VCaP (cell line): ENCODE measurements at regions not wholly inside any gene's neighbourhood (a gene's known extent, or its start where the extent isn't known, plus 50 kb on each side); places are given as distances from the start of the nearest gene placed in this dataset.

Source experiments
- H3K27ac ChIP-seq: fragments of 450-650 bp; 2 replicates; pipeline ENCODE4 v1.5.1; 2017
- TF ChIP-seq, protein P1 (sequence below): fragments of 450-650 bp; conservative IDR thresholded peaks from 2 replicates; pipeline ENCODE4 v1.5.1; 2017; ENCODE audit warnings: mild to moderate bottlenecking, moderate library complexity

DNA sequence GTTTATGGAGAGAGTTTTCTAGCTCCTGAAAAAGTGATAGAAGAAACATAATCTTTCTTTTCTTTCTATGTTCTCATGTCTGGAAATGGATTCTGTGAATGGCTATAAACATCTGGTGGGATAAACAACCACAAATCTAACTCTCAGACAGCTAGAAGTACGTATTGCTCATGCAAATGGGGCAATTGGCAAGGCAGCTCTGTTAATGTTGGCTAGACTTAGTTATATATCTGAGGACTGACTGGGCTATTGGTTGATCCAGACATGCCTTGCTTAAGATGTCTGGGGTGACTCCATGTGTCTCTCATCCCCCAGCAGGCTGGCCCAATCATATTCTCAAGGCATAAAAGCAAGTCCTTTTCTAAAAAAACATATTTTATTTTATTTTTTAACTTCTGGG, 939.2 kb upstream of the NRXN1 start:
- TF ChIP-seq, protein P1, sequence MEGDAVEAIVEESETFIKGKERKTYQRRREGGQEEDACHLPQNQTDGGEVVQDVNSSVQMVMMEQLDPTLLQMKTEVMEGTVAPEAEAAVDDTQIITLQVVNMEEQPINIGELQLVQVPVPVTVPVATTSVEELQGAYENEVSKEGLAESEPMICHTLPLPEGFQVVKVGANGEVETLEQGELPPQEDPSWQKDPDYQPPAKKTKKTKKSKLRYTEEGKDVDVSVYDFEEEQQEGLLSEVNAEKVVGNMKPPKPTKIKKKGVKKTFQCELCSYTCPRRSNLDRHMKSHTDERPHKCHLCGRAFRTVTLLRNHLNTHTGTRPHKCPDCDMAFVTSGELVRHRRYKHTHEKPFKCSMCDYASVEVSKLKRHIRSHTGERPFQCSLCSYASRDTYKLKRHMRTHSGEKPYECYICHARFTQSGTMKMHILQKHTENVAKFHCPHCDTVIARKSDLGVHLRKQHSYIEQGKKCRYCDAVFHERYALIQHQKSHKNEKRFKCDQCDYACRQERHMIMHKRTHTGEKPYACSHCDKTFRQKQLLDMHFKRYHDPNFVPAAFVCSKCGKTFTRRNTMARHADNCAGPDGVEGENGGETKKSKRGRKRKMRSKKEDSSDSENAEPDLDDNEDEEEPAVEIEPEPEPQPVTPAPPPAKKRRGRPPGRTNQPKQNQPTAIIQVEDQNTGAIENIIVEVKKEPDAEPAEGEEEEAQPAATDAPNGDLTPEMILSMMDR, result no peak
- H3K27ac ChIP-seq, result no peak overlapping the region

DNA sequence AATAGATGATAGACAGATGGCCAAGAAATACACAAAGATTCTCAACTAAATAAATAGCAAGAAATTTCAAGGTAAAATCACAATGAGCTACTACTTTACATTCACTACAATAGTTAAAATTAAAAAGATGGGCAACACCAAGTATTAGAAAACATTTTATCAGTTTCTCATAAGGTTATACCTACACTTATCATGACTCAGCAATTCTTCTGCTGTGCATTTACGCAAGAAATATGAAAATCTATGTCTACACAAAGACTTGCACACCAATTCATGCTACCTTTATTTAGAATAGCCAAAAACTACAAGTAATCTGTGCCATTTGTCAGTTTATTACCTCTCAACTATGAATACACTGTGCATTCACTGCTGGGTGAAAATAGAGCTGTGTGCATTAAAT, 937.4 kb upstream of the NRXN1 start:
- H3K27ac ChIP-seq, result no peak overlapping the region
- TF ChIP-seq, protein P1, result no peak

DNA sequence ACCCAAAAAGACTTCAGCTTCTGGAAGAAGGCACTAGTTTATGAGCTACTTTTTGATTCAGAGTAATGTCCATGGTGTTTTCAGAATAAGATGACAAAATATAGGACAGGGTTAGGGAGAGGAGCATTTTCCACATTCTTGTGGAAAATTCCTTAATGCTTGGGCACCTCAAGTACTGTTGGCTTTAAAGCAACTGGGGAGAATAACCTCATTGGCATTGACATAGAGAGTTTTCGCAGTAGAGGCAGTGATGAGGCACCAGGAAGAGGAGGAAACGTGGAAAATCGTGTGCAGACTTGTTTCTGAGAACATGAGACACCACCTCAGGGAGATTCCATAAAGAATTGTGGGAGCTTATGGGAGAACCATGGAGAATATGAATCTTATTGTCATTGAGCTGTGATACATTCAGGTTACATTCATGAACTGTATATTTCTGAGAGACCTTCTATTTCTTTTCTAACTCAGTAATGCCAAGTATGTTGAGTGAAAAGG, 929.0 kb upstream of the NRXN1 start:
- TF ChIP-seq, protein P1, result no peak
- H3K27ac ChIP-seq, result no peak overlapping the region

DNA sequence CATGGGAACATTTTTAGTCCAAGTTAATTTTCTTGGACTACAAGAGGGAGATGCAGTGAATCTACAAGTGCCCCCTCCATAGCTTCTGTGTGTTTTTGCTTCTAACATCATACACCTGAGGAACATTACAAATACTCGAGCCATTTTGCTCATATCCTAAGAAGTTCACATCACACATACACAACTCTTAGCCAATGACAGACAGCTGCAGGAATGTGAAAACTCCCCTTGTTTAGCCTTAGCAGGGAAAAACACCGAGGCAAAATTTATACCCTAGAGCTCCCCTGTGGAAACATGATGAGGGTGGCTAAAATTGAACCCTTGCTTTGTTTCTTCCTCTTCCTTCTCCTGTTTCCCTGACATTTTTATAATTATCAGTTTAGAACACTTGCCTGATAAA, 928.3 kb upstream of the NRXN1 start:
- H3K27ac ChIP-seq, result no peak overlapping the region
- TF ChIP-seq, protein P1, result no peak

DNA sequence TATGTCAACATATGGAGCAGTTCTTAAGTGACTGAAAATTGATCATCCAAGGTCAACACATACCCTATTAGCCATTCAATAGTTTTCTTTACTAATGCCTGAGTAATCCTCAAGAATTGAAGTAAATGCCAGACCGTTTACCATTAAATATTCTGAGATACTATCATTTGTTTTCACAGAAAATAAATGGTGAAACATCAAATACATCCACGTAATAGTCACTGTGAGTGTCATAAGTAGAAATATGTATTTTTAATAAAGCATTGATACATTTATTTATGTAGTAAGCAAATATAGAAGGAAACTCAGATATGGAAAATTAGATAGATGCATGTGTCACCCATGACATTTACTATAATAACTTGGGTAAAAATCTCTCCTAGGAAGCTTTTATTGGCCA, 927.8 kb upstream of the NRXN1 start:
- no peak overlapping the region for H3K27ac ChIP-seq
- TF ChIP-seq, protein P1, result no peak

DNA sequence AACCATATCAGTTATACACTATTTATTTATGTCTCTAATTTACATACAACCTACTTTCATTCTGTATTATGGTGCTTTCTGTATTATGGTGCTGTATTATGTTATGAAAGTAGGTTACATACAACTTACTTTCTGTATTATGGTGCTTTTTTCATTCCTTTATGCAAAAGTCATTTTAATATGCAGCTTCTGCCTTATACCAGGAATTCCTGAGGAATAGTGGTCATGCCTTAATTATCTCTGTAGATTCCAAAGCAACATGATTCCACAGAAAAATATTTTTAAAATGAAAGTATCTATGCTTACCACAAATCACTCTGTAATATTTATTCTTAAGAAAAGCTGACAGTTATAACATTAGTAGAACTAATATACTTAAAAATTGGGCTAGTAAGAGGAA, 922.0 kb upstream of the NRXN1 start:
- H3K27ac ChIP-seq, result no peak overlapping the region
- TF ChIP-seq, protein P1, result no peak

DNA sequence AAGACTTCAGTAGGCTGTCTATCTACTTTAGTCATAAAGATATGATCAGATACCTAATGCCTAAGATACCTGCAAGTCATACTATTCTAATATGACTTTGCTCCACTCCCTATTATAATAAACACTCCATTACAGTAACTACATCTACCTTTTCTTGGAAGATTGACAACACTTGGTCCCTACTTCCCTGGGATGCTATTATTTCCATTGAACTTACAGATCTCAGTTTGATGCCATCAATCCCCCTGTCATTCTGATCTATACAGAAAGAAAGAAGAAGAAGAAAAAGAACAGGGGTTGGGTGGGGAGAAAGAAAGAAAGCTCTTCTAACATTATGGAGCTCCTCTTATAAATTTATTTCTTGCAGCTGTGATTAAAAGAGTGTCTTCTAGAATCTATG, 889.1 kb upstream of the NRXN1 start:
- H3K27ac ChIP-seq, result no peak overlapping the region
- TF ChIP-seq, protein P1, result no peak

DNA sequence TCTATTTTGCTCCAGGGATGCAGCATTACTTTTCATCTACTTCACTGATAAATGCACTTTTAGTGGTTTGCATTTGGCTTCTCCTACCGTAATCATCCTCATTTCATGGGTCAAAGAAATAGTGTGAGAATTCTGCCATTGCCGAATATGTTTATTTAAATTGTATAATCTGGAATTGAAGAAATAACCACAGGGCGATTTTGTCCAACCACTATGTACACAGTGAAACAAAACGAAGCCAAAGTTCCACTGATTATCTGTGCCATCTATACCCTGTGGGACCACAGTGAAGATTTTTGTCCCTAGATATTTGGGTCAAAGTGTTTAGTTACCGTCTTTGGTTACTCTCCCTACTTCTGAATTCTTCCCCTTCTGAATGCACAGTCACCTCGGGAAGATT, 888.6 kb upstream of the NRXN1 start:
- TF ChIP-seq, protein P1, result no peak
- H3K27ac ChIP-seq, result no peak overlapping the region
